ENCODE measurements at regions not wholly inside any gene's neighbourhood (a gene's known extent, or its start where the extent isn't known, plus 50 kb on each side); places are given as distances from the start of the nearest gene placed in this dataset.

GRCh38 chr2:181785691-181786344, 105.5 kb upstream of the NEUROD1 start:
- TF ChIP-seq CTCF (IDR thresholded peaks at IDR 0.05), result no peak
- no peak for TF ChIP-seq POLR2AphosphoS5 (IDR thresholded peaks at IDR 0.05)

All from stomach (tissue), 4 donors.